ENCODE measurements at regions not wholly inside any gene's neighbourhood (a gene's known extent, or its start where the extent isn't known, plus 50 kb on each side); places are given as distances from the start of the nearest gene placed in this dataset.
A peak's percentile ranks its signal among the peaks of the same experiment; 100 is the strongest.
"Not testable (repeated sequence)": the region's sequence is repeated elsewhere in the genome, so short reads cannot be mapped to it uniquely, and the experiment has no call there.

- POLR2A ChIA-PET: no interaction called here
- CTCF ChIA-PET: interaction anchor here (1.1 kb wide), 1 partner anchor 50 kb away, joined by 3 read pairs; no protein-coding TSS in a partner anchor
- H3K27me3 Mint-ChIP-seq: peaks cover 0 to 1% of the 10 kb centered on the region in 2 donors
Measured at GRCh38 chr12:32010631-32011336, 51.6 kb downstream of the RESF1 start.

DNA sequence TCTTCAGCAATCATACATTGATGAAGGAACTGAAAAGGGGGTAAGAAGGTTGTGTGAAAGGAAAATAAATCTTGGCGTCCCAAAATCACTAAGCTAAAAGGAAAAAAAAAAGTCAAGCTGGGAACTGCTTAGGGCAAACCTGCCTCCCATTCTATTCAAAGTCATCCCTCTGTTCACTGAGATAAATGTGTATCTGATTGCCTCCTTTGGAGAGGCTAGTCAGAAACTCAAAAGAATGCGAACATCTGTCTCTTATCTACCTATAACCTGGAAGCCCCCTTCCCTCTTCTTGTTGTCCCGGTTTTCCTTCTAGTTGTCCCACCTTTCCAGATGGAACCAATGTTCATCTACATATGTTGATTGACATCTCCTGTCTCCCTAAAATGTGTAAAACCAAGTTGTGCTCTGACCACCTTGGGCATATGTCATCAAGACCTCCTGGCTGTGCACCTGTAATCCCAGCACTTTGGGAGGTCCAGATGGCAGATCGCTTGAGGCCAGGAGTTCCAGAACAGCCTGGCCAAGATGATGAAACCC, 53.1 kb downstream of the RESF1 start:
- ChIA-PET CTCF (no interaction called here), POLR2A (no interaction called here)
- Mint-ChIP-seq H3K9me3 (no peaks in the 10 kb centered on the region), H3K36me3 (peaks cover 3 to 15% (median 5%) of the 10 kb centered on the region in 3 donors), H3K27ac (peak overlapping the region in 1 of 8 donors; percentile 49), H3K4me3 (no peak overlapping the region), H3K4me1 (no peaks in the 10 kb centered on the region), H3K27me3 (peaks cover 0 to 1% of the 10 kb centered on the region in 2 donors)
- DNase-seq: no peak
- Histone ChIP-seq H3K36me3 (ENCODE audit: insufficient read depth, low read length) (no peaks in the 10 kb centered on the region), H3K4me1 (ENCODE audit: insufficient read depth, low read length) (no peaks in the 10 kb centered on the region), H3K4me3 (ENCODE audit: low read length) (no peak overlapping the region), H3K27ac (ENCODE audit: low read depth, low read length) (no peak overlapping the region), H3K27me3 (ENCODE audit: insufficient read depth, low read length, poor library complexity, severe bottlenecking) (no peaks in the 10 kb centered on the region), H3K9me3 (ENCODE audit: low read length) (no peaks in the 10 kb centered on the region)

More at GRCh38 chr12:32010631-32011336, 51.6 kb downstream of the RESF1 start:
- Histone ChIP-seq H3K4me3 (ENCODE audit: low read length) (no peak overlapping the region), H3K9me3 (ENCODE audit: low read length) (no peaks in the 10 kb centered on the region), H3K36me3 (ENCODE audit: insufficient read depth, low read length) (no peaks in the 10 kb centered on the region), H3K27ac (ENCODE audit: low read depth, low read length) (no peak overlapping the region), H3K4me1 (ENCODE audit: insufficient read depth, low read length) (no peaks in the 10 kb centered on the region), H3K27me3 (ENCODE audit: insufficient read depth, low read length, poor library complexity, severe bottlenecking) (no peaks in the 10 kb centered on the region)
- Mint-ChIP-seq H3K36me3 (peaks cover 3 to 21% (median 5%) of the 10 kb centered on the region in 3 donors), H3K9me3 (no peaks in the 10 kb centered on the region), H3K4me3 (no peak overlapping the region), H3K4me1 (no peaks in the 10 kb centered on the region), H3K27ac (peak overlapping the region in 1 of 8 donors; percentile 19)
- no peak for DNase-seq

DNA sequence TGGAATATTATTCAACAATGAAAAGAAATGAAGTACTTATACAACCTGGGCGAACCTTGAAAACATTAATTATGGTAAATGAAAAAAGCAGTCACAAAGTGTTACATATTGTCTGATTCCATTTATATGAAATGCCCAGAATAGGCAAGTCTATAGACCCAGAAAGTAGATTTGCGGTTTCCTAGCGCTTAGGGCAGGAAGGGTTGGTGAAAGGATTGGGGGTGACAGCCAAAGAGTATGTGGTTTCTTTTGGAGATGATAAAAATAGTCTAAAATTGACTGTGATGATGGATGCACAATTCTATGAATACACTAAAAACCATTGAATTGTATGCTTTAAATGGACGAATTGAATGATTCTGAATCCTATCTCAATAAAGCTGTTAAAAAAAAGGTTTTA, 55.8 kb downstream of the RESF1 start:
- Histone ChIP-seq H3K9me3 (ENCODE audit: low read length) (no peaks in the 10 kb centered on the region), H3K36me3 (ENCODE audit: insufficient read depth, low read length) (no peaks in the 10 kb centered on the region), H3K4me3 (ENCODE audit: low read length) (no peak overlapping the region), H3K27me3 (ENCODE audit: insufficient read depth, low read length, poor library complexity, severe bottlenecking) (no peaks in the 10 kb centered on the region), H3K27ac (ENCODE audit: low read depth, low read length) (no peak overlapping the region), H3K4me1 (ENCODE audit: insufficient read depth, low read length) (no peaks in the 10 kb centered on the region)
- H3K36me3 Mint-ChIP-seq: peaks cover 3 to 9% (median 3%) of the 10 kb centered on the region in 3 donors
- ChIA-PET POLR2A (no interaction called here), CTCF (interaction anchor here (1.2 kb wide), 1 partner anchor 9 kb away, joined by 3 read pairs; no protein-coding TSS in a partner anchor)
- no peaks in the 10 kb centered on the region for H3K9me3 Mint-ChIP-seq
- H3K4me3 Mint-ChIP-seq: no peak overlapping the region
- H3K4me1 Mint-ChIP-seq: no peaks in the 10 kb centered on the region
- no peak overlapping the region for H3K27ac Mint-ChIP-seq
- H3K27me3 Mint-ChIP-seq: peaks cover 0 to 1% of the 10 kb centered on the region in 2 donors
- DNase-seq: no peak

DNA sequence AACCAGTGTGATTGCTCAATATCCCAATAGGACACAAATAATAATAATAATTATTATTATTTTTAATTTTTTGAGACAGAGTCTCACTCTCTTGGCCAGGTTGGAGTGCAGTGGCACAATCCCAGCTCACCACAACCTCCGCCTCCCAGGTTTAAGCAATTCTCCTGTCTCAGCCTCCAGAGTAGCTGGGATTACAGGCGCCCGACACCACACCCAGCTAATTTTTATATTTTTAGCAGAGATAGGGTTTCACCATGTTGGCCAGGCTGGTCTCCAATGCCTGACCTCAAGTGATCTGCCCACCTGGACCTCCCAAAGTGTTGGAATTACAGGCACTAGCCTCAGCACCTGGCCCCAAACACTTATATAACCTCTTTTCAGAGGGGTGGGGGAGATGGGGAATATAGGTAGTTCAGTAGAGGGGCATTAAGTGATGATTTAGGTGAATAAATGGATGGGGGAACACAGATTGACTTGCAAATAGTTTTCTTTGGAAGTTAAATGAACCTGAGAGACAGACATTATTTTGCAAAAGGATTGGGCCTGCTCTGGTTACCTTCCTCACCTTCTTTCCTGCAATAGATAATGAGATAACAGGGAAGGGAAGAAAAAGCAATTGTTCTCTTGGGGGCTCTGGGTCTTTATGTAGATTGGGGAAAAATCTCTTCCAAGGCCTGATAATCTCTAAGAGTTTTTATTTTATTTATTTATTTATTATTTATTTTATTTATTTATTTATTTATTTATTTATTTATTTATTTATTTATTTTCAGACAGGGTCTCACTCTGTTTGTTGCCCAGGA, 57.7 kb downstream of the RESF1 start:
- H3K4me3 ChIP-seq (ENCODE audit: low read length): no peak overlapping the region
- POLR2A ChIA-PET: interaction anchor here (0.6 kb wide), 1 partner anchor 682 kb away, joined by 3 read pairs; no protein-coding TSS in a partner anchor

DNA sequence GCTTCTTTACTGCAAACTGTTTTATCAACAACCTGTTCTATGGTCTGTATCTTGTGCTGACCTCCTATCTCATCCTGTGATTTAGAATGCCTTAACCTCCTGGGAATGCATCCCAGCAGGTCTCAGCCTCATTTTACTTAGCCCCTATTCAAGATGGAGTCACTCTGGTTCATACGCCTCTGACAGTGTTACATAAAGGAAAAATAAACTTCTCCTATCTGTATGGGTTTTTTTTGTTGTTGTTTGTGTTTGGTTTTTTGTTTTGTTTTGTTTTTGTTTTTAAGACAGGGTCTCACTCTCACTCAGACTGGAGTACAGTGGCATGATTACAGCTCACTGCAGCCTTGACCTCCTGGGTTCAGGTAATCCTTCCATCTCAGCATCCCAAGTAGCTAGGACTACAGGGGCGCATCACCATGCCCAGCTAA, 62.1 kb downstream of the RESF1 start:
- Mint-ChIP-seq H3K36me3 (peaks cover 3 to 13% (median 7%) of the 10 kb centered on the region in 3 donors), H3K27ac (peak overlapping the region in 3 of 8 donors; percentile 43 to 82 (median 74)), H3K9me3 (peaks cover 0 to 3% (median 0%) of the 10 kb centered on the region in 5 donors), H3K4me3 (no peak overlapping the region), H3K27me3 (no peaks in the 10 kb centered on the region), H3K4me1 (peaks cover 17 to 25% (median 20%) of the 10 kb centered on the region in 3 donors)
- H3K27ac ChIP-seq (ENCODE audit: low read depth, low read length): no peak overlapping the region
- H3K4me3 ChIP-seq (ENCODE audit: low read length): no peak overlapping the region
- H3K27me3 ChIP-seq (ENCODE audit: insufficient read depth, low read length, poor library complexity, severe bottlenecking): no peaks in the 10 kb centered on the region
- no peak for DNase-seq
- ChIA-PET CTCF (no interaction called here), POLR2A (no interaction called here)
- no peaks in the 10 kb centered on the region for H3K36me3 ChIP-seq (ENCODE audit: insufficient read depth, low read length)
- peaks cover 16% of the 10 kb centered on the region for H3K4me1 ChIP-seq (ENCODE audit: insufficient read depth, low read length)
- no peaks in the 10 kb centered on the region for H3K9me3 ChIP-seq (ENCODE audit: low read length)

More for the DNA sequence above, 57.7 kb downstream of the RESF1 start:
- Mint-ChIP-seq H3K9me3 (no peaks in the 10 kb centered on the region), H3K4me3 (no peak overlapping the region), H3K4me1 (peaks cover 3 to 6% (median 4%) of the 10 kb centered on the region in 3 donors), H3K27ac (no peak overlapping the region), H3K36me3 (peaks cover 3 to 13% (median 5%) of the 10 kb centered on the region in 3 donors), H3K27me3 (peaks cover 0 to 1% of the 10 kb centered on the region in 2 donors)
- CTCF ChIA-PET: interaction anchor here (1.5 kb wide), 1 partner anchor 35 kb away, joined by 3 read pairs; no protein-coding TSS in a partner anchor
- Histone ChIP-seq H3K27me3 (ENCODE audit: insufficient read depth, low read length, poor library complexity, severe bottlenecking) (no peaks in the 10 kb centered on the region), H3K4me1 (ENCODE audit: insufficient read depth, low read length) (no peaks in the 10 kb centered on the region), H3K27ac (ENCODE audit: low read depth, low read length) (no peak overlapping the region), H3K36me3 (ENCODE audit: insufficient read depth, low read length) (no peaks in the 10 kb centered on the region), H3K9me3 (ENCODE audit: low read length) (no peaks in the 10 kb centered on the region)
- no peak for DNase-seq

DNA sequence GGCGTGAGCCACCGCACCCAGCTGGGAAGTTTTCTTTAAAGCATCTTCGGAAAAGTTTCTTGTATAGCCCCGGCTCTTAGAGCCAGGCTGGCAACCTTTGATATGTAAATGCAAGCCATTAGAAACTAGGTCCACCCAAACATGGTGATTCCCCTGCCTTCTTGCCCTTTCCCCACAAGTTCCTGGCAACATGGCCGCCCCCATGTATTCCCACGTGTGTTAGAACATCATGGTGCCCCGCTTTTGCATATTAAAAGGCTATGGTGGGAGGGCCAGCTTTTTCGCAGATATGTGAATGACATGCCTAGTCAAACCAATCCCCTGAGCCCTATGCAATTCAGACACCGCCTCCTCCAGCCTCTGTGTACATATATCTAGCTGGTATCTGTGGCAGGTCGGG, 63.2 kb downstream of the RESF1 start:
- H3K4me3 Mint-ChIP-seq; POLR2A ChIA-PET; H3K27me3 ChIP-seq (ENCODE audit: insufficient read depth, low read length, poor library complexity, severe bottlenecking); H3K27ac Mint-ChIP-seq; H3K4me3 ChIP-seq (ENCODE audit: low read length); H3K9me3 ChIP-seq (ENCODE audit: low read length); CTCF ChIA-PET; H3K9me3 Mint-ChIP-seq; H3K36me3 ChIP-seq (ENCODE audit: insufficient read depth, low read length); H3K27me3 Mint-ChIP-seq; DNase-seq; H3K27ac ChIP-seq (ENCODE audit: low read depth, low read length): not testable (repeated sequence)
- H3K36me3 Mint-ChIP-seq: peaks cover 3 to 13% (median 7%) of the 10 kb centered on the region in 3 donors
- H3K4me1 ChIP-seq (ENCODE audit: insufficient read depth, low read length): peaks cover 19% of the 10 kb centered on the region
- peaks cover 20 to 31% (median 26%) of the 10 kb centered on the region in 3 donors for H3K4me1 Mint-ChIP-seq

GRCh38 chr12:32023861-32024260, 64.6 kb downstream of the RESF1 start:
- H3K27me3 Mint-ChIP-seq; CTCF ChIA-PET; H3K36me3 ChIP-seq (ENCODE audit: insufficient read depth, low read length); H3K27ac ChIP-seq (ENCODE audit: low read depth, low read length); H3K4me3 Mint-ChIP-seq; H3K4me3 ChIP-seq (ENCODE audit: low read length); H3K9me3 Mint-ChIP-seq; H3K27me3 ChIP-seq (ENCODE audit: insufficient read depth, low read length, poor library complexity, severe bottlenecking); H3K27ac Mint-ChIP-seq; DNase-seq; POLR2A ChIA-PET; H3K9me3 ChIP-seq (ENCODE audit: low read length): not testable (repeated sequence)
- H3K4me1 ChIP-seq (ENCODE audit: insufficient read depth, low read length): peaks cover 19% of the 10 kb centered on the region
- H3K36me3 Mint-ChIP-seq: peaks cover 3 to 13% (median 7%) of the 10 kb centered on the region in 3 donors
- H3K4me1 Mint-ChIP-seq: peaks cover 20 to 31% (median 26%) of the 10 kb centered on the region in 3 donors

Data from CD8-positive, alpha-beta memory T cell (primary cell).